SH-SY5Y (cell line): ENCODE measurements at regions not wholly inside any gene's neighbourhood (a gene's known extent, or its start where the extent isn't known, plus 50 kb on each side); places are given as distances from the start of the nearest gene placed in this dataset.

Experiments
- GATA2 ChIP-seq: IDR thresholded peaks from 2 replicates; pipeline ENCODE4 v1.6.1; 2011; ENCODE audit warnings: mild to moderate bottlenecking, low read depth, low read length
- GATA3 ChIP-seq: IDR thresholded peaks from 2 replicates; pipeline ENCODE4 v1.6.1; 2011; ENCODE audit warnings: low read depth, mild to moderate bottlenecking, low read length, moderate library complexity

DNA sequence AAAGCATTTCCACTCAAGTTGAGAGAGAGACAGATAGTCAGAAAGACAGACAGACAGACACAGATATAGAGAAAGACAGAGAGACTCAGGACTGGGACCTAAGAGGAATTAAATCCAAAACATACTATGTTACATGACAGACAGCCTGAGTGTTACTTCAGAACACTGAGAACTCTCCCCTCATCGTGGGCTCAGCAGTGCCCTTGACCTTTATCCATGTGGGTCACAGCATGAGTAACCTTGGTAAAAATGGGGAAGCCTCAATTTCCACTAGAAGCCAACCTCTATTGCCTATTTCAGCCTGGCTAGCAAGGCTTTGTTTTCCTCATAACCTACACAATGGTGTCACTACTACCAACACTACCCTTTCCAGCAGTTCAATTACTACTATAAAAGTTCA, 81.9 kb upstream of the TRABD2B start:
- TF ChIP-seq GATA2 = no peak
- no peak for TF ChIP-seq GATA3
